Testis (tissue), 2 donors: ENCODE measurements at regions not wholly inside any gene's neighbourhood (a gene's known extent, or its start where the extent isn't known, plus 50 kb on each side); places are given as distances from the start of the nearest gene placed in this dataset.

Experiments used
- CTCF ChIP-seq, 3 experiments: fragments of 450-650 bp in 2 of 3; fragments of 200-600 bp in 1 of 3; sonication (generic) in 1 of 3; IDR thresholded peaks; one replicate each; pipeline ENCODE4 v1.5.1; 2016 to 2019; ENCODE audit warnings: antibody characterized with exemption in 3 of 3, mild to moderate bottlenecking in 2 of 3, moderate library complexity in 1 of 3
- POLR2A ChIP-seq: fragments of 450-650 bp; IDR thresholded peaks from one replicate; pipeline ENCODE4 v1.6.1; 2017; ENCODE audit warnings: antibody characterized with exemption, mild to moderate bottlenecking, moderate library complexity

- TF ChIP-seq CTCF (IDR thresholded peaks at IDR 0.05), result no peak
- TF ChIP-seq POLR2A, result no peak
These were observed 105.5 kb upstream of the ZNF462 start for GRCh38 chr9:106757514-106757913.
